HepG2 (cell line): ENCODE measurements at regions not wholly inside any gene's neighbourhood (a gene's known extent, or its start where the extent isn't known, plus 50 kb on each side); places are given as distances from the start of the nearest gene placed in this dataset.

Source experiments
- ATAC-seq: fragments of 200-7000 bp; cut with Tn5 transposase; 3 replicates; pipeline ENCODE4 v1.9.1; 2020; ENCODE audit warnings: mild to moderate bottlenecking, moderate library complexity
- BruUV-seq: library from RNA; stranded (reverse); fragments of 400-500 nt; replicated peaks from 2 replicates; lab custom pipeline; 2021; lab: Mats Ljungman, UMichigan
- CTCF ChIA-PET: fragments of 300-600 bp; formaldehyde crosslinking; extraction: SDS; loops from one replicate; lab custom pipeline; 2021; ENCODE audit warnings: low total read pairs, inconsistent platforms, low intra/inter-chr PET ratio; lab: Yijun Ruan, JAX
- POLR2A ChIA-PET: fragments of 350-600 bp; sonication (Branson Sonifier 250); formaldehyde crosslinking; loops from one replicate; lab custom pipeline; 2020; ENCODE audit warnings: antibody characterized with exemption, inconsistent platforms; lab: Yijun Ruan, JAX
- DNase-seq: peaks from one replicate; pipeline ENCODE4 v3.0.0-alpha.2; 2015; ENCODE audit warnings: low spot score
- FAIRE-seq: peaks from 3 replicates; lab custom pipeline; 2011; peaks lifted over from hg19 to GRCh38; lab: Jason Lieb, UNC
- H2AFZ ChIP-seq: one replicate; pipeline ENCODE4 v1.6.1; 2011; ENCODE audit warnings: low read length, inconsistent platforms
- H3K27ac ChIP-seq: fragments of 300-600 bp; 3 replicates; pipeline ENCODE4 v1.8.0; 2011; ENCODE audit warnings: mixed run types, mild to moderate bottlenecking, mixed read lengths, low read length, inconsistent platforms; ENCODE audit not compliant: insufficient read depth; ENCODE audit errors: extremely low read length
- H3K27me3 ChIP-seq, 2 experiments: fragments of 200-600 bp in 1 of 2; 2 replicates in 1 of 2; 3 replicates in 1 of 2; pipeline versions ENCODE4 v1.6.0 to v1.8.0; 2011; ENCODE audit warnings: low read length in 2 of 2, mild to moderate bottlenecking in 2 of 2, moderate library complexity in 2 of 2, inconsistent platforms in 1 of 2; ENCODE audit not compliant: insufficient read depth in 2 of 2, control insufficient read depth in 1 of 2
- H3K36me3 ChIP-seq, 2 experiments: fragments of 200-600 bp in 1 of 2; replicated peaks in 1 of 2; 2 replicates in 1 of 2; 3 replicates in 1 of 2; pipeline versions ENCODE4 v1.5.1 to v1.8.0; 2011; ENCODE audit warnings: low read length in 2 of 2, inconsistent platforms in 1 of 2; ENCODE audit not compliant: insufficient read depth in 2 of 2, control insufficient read depth in 1 of 2
- H3K4me1 ChIP-seq: 2 replicates; pipeline ENCODE4 v1.5.1; 2012; ENCODE audit warnings: low read length, inconsistent platforms; ENCODE audit not compliant: insufficient read depth
- H3K4me2 ChIP-seq: 2 replicates; pipeline ENCODE4 v1.6.0; 2011; ENCODE audit warnings: low read depth, low read length, inconsistent platforms
- H3K4me3 ChIP-seq, 3 experiments: fragments of 200-600 bp in 1 of 3; sonication (generic), shearing (Covaris generic) in 1 of 3; replicated peaks in 1 of 3; 2 replicates each; pipeline ENCODE4 v1.5.1; 2011 to 2016; ENCODE audit warnings: low read length in 3 of 3, inconsistent platforms in 2 of 3, low read depth in 2 of 3, mild to moderate bottlenecking in 2 of 3, control low read depth in 1 of 3, mixed read lengths in 1 of 3; ENCODE audit not compliant: insufficient read depth in 1 of 3
- H3K79me2 ChIP-seq: one replicate; pipeline ENCODE4 v1.6.1; 2011; ENCODE audit warnings: low read length, inconsistent platforms; ENCODE audit not compliant: insufficient read depth
- H3K9ac ChIP-seq: 2 replicates; pipeline ENCODE4 v1.6.0; 2011; ENCODE audit warnings: mild to moderate bottlenecking, low read depth, low read length, inconsistent platforms; ENCODE audit not compliant: insufficient read depth
- H3K9me3 ChIP-seq: 2 replicates; pipeline ENCODE4 v1.5.1; 2012; ENCODE audit warnings: mild to moderate bottlenecking, low read length
- H4K20me1 ChIP-seq: 2 replicates; pipeline ENCODE4 v1.6.0; 2011; ENCODE audit warnings: inconsistent platforms, mild to moderate bottlenecking, low read length, moderate library complexity; ENCODE audit not compliant: insufficient read depth
- AHR ChIP-seq: IDR thresholded peaks from 2 replicates; pipeline ENCODE4 v1.6.1; 2018; ENCODE audit warnings: missing genetic modification reagents, missing compliant biosample characterization
- CENPX ChIP-seq: sonication (generic); formaldehyde crosslinking; IDR thresholded peaks from 2 replicates; pipeline ENCODE4 v1.9.0; 2021; ENCODE audit warnings: mild to moderate bottlenecking, missing genetic modification reagents, moderate library complexity
- KLF13 ChIP-seq: sonication (generic); formaldehyde crosslinking; IDR thresholded peaks from 2 replicates; pipeline ENCODE4 v1.4.0; 2020; ENCODE audit warnings: mild to moderate bottlenecking, missing genetic modification reagents
- MYPOP ChIP-seq: sonication (generic); formaldehyde crosslinking; IDR thresholded peaks from 2 replicates; pipeline ENCODE4 v1.8.1; 2023; ENCODE audit warnings: mild to moderate bottlenecking, moderate library complexity, missing genetic modification reagents
- NCOR1 ChIP-seq: fragments of 200-600 bp; sonication (generic); IDR thresholded peaks from 2 replicates; pipeline ENCODE4 v1.7.0; 2017; ENCODE audit warnings: antibody characterized with exemption, low read length, borderline replicate concordance
- NONO ChIP-seq, 2 experiments: fragments of 450-650 bp in 1 of 2; sonication (generic) in 1 of 2; formaldehyde crosslinking in 1 of 2; IDR thresholded peaks in 1 of 2; conservative IDR thresholded peaks in 1 of 2; 2 replicates each; pipeline versions ENCODE4 v1.6.1 to v1.8.0; 2017 to 2022; ENCODE audit warnings: mild to moderate bottlenecking in 1 of 2, missing genetic modification reagents in 1 of 2, moderate library complexity in 1 of 2
- PLSCR1 ChIP-seq: sonication (generic); formaldehyde crosslinking; IDR thresholded peaks from 2 replicates; pipeline ENCODE4 v1.5.0; 2020; ENCODE audit warnings: missing genetic modification reagents, mild to moderate bottlenecking, borderline replicate concordance
- RCOR2 ChIP-seq: IDR thresholded peaks from 2 replicates; pipeline ENCODE4 v1.6.1; 2016; ENCODE audit warnings: missing biosample characterization, missing genetic modification reagents
- SCMH1 ChIP-seq: sonication (generic); formaldehyde crosslinking; IDR thresholded peaks from 2 replicates; pipeline ENCODE4 v1.9.0; 2021; ENCODE audit warnings: missing genetic modification reagents, mild to moderate bottlenecking, borderline replicate concordance
- ZC3H4 ChIP-seq: sonication (generic); formaldehyde crosslinking; IDR thresholded peaks from 2 replicates; pipeline ENCODE4 v1.4.0; 2020; ENCODE audit warnings: missing genetic modification reagents, borderline replicate concordance
- ZNF839 ChIP-seq: sonication (generic); formaldehyde crosslinking; IDR thresholded peaks from 2 replicates; pipeline ENCODE4 v1.4.0; 2020; ENCODE audit warnings: missing genetic modification reagents, mild to moderate bottlenecking, borderline replicate concordance
- WGBS: methylation state at CpG from one replicate; pipeline ENCODE4 v1.1.6; 2017; ENCODE audit warnings: low lambda C conversion rate; 5-methylcytosine and 5-hydroxymethylcytosine counted together
- in situ Hi-C: cut with HindIII; loops from 2 replicates; pipeline ENCODE4 v1.10.0; 2017; ENCODE audit warnings: low pct_unique_long_range_greater_than_20kb; ENCODE audit not compliant: extremely low pct_ligation_motif_present
- intact Hi-C: fragments of 100-400 bp; cut with micrococcal nuclease; formaldehyde crosslinking; loops from one replicate; pipeline ENCODE4 v1.10.0; 2022; ENCODE audit not compliant: unreplicated experiment

GRCh38 chr4:15132739-15133138 lies 130.5 kb downstream of the CPEB2 start:
- Histone ChIP-seq H3K4me1 (no peaks in the 10 kb centered on the region), H2AFZ (no peak overlapping the region), H3K27me3 (no peaks in the 10 kb centered on the region), H3K36me3 (no peaks in the 10 kb centered on the region), H3K4me2 (no peak overlapping the region), H3K79me2 (no peaks in the 10 kb centered on the region), H3K9ac (no peak overlapping the region), H3K4me3 (no peak overlapping the region), H3K9me3 (peaks cover 9% of the 10 kb centered on the region; the same call in 1 of the 2 replicates), H4K20me1 (no peaks in the 10 kb centered on the region), H3K27ac (no peak overlapping the region)
- FAIRE-seq (no peak), DNase-seq (no peak), ATAC-seq (no peak)
- 44% methylated on average over 4 of the region's 4 CpGs for WGBS
- TF ChIP-seq MYPOP (CRISPR knock-in tag): no peak
- TF ChIP-seq NCOR1: no peak
- no peak for TF ChIP-seq SCMH1 (CRISPR knock-in tag)
- TF ChIP-seq NONO (IDR thresholded peaks at IDR 0.05): no peak
- no peak for TF ChIP-seq NONO (CRISPR knock-in tag; conservative IDR thresholded peaks at IDR 0.05)
- TF ChIP-seq ZC3H4: no peak
- no peak for TF ChIP-seq ZNF839 (CRISPR knock-in tag)
- no peak for TF ChIP-seq AHR (CRISPR knock-in tag)
- TF ChIP-seq PLSCR1: no peak
- no peak for TF ChIP-seq KLF13 (CRISPR knock-in tag)
- TF ChIP-seq RCOR2 (CRISPR knock-in tag): no peak
- TF ChIP-seq CENPX (CRISPR knock-in tag): no peak
- POLR2A ChIA-PET: no interaction called here
- CTCF ChIA-PET: no interaction called here
- intact Hi-C loops: no loop called here
- in situ Hi-C loops: no loop called here
- no TSS peak for BruUV-seq
